Tibial nerve (tissue), 4 donors: ENCODE measurements at regions not wholly inside any gene's neighbourhood (a gene's known extent, or its start where the extent isn't known, plus 50 kb on each side); places are given as distances from the start of the nearest gene placed in this dataset.

Experiments
- DNase-seq, 2 donors: peaks; one replicate each; pipeline ENCODE4 v3.0.0-alpha.2; 2019; ENCODE audit warnings: low spot score in 2 of 2
- H3K27ac ChIP-seq, 4 donors: fragments of 200-600 bp; sonication (generic) in 3 of 4; one replicate each; pipeline ENCODE4 v1.5.1; 2017 to 2019; ENCODE audit warnings: mild to moderate bottlenecking in 1 of 4
- H3K27me3 ChIP-seq, 2 donors: fragments of 200-600 bp; sonication (generic) in 1 of 2; one replicate each; pipeline versions ENCODE4 v1.5.1 to v1.6.0; 2017 to 2019
- H3K36me3 ChIP-seq, 3 donors: fragments of 200-600 bp; sonication (generic); one replicate each; pipeline ENCODE4 v1.5.1; 2018 to 2019
- H3K4me1 ChIP-seq, 4 donors: fragments of 200-600 bp; sonication (generic) in 3 of 4; one replicate each; pipeline ENCODE4 v1.5.1; 2017 to 2019
- H3K4me3 ChIP-seq, 4 donors: fragments of 200-600 bp; sonication (generic) in 3 of 4; one replicate each; pipeline ENCODE4 v1.5.1; 2017 to 2019; ENCODE audit warnings: mild to moderate bottlenecking in 1 of 4, moderate library complexity in 1 of 4
- H3K9me3 ChIP-seq, 4 donors: fragments of 200-600 bp; sonication (generic) in 3 of 4; one replicate each; pipeline ENCODE4 v1.5.1; 2017 to 2019
- EP300 ChIP-seq, 2 donors: sonication (generic); formaldehyde crosslinking; IDR thresholded peaks; one replicate each; pipeline ENCODE4 v1.6.1; 2017; ENCODE audit warnings: antibody characterized with exemption in 2 of 2, mild to moderate bottlenecking in 1 of 2
- POLR2A ChIP-seq, 2 donors: fragments of 450-650 bp; IDR thresholded peaks; one replicate each; pipeline ENCODE4 v1.6.1; 2017; ENCODE audit warnings: antibody characterized with exemption in 2 of 2, mild to moderate bottlenecking in 2 of 2, moderate library complexity in 2 of 2
- WGBS, 2 donors: methylation state at CpG; one replicate each; pipeline ENCODE4 v1.1.5; 2018; 5-methylcytosine and 5-hydroxymethylcytosine counted together
- TF ChIP-seq, protein P1 (sequence below), 5 experiments: fragments of 200-600 bp in 3 of 5; fragments of 450-650 bp in 2 of 5; sonication (generic) in 3 of 5; IDR thresholded peaks; one replicate each; pipeline ENCODE4 v1.5.1; 2016 to 2019; ENCODE audit warnings: antibody characterized with exemption in 5 of 5, mild to moderate bottlenecking in 3 of 5, moderate library complexity in 2 of 5

DNA sequence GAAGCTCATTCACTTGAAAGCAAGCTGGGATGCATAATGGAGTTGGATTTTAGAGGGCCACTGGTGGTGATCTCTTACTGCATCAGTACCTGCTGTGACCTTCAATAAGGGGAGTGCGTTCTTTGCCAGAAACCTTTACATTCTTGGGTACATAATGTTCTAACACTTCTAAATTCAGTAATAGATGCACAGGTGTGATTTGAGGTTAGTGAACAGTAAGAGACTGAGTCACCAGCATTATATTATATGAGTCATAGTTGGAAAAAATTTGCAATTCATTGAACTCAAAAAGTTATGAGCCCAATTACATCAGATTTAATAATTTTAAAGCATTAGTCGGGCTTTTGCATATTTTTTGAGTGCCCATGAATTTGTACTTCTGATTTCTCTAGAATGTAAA lies 803.3 kb downstream of the ADCYAP1 start:
- no peaks in the 10 kb centered on the region for H3K4me1 ChIP-seq
- no peaks in the 10 kb centered on the region for H3K27me3 ChIP-seq
- H3K36me3 ChIP-seq: no peaks in the 10 kb centered on the region
- TF ChIP-seq, protein P1, sequence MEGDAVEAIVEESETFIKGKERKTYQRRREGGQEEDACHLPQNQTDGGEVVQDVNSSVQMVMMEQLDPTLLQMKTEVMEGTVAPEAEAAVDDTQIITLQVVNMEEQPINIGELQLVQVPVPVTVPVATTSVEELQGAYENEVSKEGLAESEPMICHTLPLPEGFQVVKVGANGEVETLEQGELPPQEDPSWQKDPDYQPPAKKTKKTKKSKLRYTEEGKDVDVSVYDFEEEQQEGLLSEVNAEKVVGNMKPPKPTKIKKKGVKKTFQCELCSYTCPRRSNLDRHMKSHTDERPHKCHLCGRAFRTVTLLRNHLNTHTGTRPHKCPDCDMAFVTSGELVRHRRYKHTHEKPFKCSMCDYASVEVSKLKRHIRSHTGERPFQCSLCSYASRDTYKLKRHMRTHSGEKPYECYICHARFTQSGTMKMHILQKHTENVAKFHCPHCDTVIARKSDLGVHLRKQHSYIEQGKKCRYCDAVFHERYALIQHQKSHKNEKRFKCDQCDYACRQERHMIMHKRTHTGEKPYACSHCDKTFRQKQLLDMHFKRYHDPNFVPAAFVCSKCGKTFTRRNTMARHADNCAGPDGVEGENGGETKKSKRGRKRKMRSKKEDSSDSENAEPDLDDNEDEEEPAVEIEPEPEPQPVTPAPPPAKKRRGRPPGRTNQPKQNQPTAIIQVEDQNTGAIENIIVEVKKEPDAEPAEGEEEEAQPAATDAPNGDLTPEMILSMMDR (IDR thresholded peaks at IDR 0.05): no peak
- TF ChIP-seq POLR2A (IDR thresholded peaks at IDR 0.05) (no peak), EP300 (IDR thresholded peaks at IDR 0.05) (no peak)
- no peaks in the 10 kb centered on the region for H3K9me3 ChIP-seq
- no peak overlapping the region for H3K27ac ChIP-seq
- 64% methylated on average over 2 of the region's 2 CpGs for WGBS, 2 donors
- DNase-seq: no peak
- no peak overlapping the region for H3K4me3 ChIP-seq

DNA sequence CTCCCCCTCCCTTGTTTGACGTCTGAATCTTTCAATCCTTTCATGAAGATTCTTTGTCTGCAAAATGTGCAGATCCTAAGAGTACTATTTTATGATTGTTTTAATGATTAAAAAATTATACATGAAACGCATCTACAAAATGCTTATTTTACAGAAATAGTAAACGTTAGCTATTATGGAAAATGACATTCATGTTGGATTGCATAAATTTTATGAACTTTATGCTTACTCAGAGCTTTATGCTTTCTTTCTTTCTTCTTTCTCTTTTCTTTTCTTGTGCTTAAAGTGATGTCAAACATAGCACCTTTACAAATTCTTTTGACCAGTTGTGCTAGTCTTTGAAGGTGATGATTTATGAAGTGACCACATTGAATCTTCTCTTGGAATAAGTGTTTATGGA lies 805.4 kb downstream of the ADCYAP1 start:
- WGBS, 2 donors: 61 to 64% methylated on average over 3 of the region's 3 CpGs
- no peaks in the 10 kb centered on the region for H3K27me3 ChIP-seq
- no peak overlapping the region for H3K4me3 ChIP-seq
- no peaks in the 10 kb centered on the region for H3K36me3 ChIP-seq
- DNase-seq: no peak
- no peak overlapping the region for H3K27ac ChIP-seq
- TF ChIP-seq, protein P1 (IDR thresholded peaks at IDR 0.05): no peak
- TF ChIP-seq POLR2A (IDR thresholded peaks at IDR 0.05) (no peak), EP300 (IDR thresholded peaks at IDR 0.05) (no peak)
- H3K9me3 ChIP-seq: no peaks in the 10 kb centered on the region
- H3K4me1 ChIP-seq: no peaks in the 10 kb centered on the region

DNA sequence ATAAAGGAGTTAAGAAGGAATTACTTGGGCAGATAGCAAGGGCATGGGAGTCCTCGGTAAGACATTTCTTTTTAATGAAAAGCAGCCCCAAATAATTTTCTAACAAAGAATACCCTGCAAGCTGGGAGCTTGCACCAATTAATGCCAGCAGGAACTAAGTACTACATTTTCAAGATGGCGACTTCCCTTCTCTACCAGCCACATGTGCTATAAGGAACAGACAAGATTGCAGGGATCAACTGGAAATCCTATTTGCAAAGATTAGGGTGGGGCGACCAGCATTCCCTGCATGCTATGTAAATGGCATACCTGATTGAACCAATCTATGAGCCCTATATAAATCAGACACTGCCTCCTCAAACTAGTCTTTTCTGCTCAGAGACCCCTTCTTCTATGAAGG lies 827.5 kb downstream of the ADCYAP1 start:
- Histone ChIP-seq H3K27ac (no peak overlapping the region), H3K4me1 (no peaks in the 10 kb centered on the region), H3K9me3 (no peaks in the 10 kb centered on the region), H3K36me3 (no peaks in the 10 kb centered on the region), H3K4me3 (no peak overlapping the region), H3K27me3 (no peaks in the 10 kb centered on the region)
- DNase-seq: no peak
- TF ChIP-seq, protein P1 (IDR thresholded peaks at IDR 0.05): no peak
- TF ChIP-seq POLR2A (IDR thresholded peaks at IDR 0.05): no peak
- TF ChIP-seq EP300 (IDR thresholded peaks at IDR 0.05): no peak
- 82 to 88% methylated on average over 3 of the region's 3 CpGs for WGBS, 2 donors

DNA sequence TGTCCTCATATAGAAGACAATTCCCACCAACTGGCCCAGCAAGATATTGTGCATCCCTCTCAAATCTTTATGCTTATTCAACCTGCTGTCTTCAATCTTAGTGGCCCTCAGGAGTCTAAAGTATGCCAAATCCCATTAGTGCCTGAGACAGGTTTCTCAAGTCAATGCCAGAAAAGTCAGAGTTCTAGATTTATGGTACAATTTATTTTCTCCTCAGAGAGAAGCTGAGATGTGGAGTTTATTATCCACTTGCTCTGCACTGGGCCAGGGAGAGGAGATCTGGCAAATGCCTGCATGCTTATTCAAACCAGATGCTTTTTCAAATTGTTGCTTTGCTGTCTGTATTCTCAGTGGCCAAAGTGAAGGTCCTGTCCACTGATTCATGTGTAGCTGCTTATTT lies 825.2 kb downstream of the METTL4 start:
- Histone ChIP-seq H3K9me3 (no peaks in the 10 kb centered on the region), H3K27ac (no peak overlapping the region), H3K4me3 (no peak overlapping the region), H3K4me1 (no peaks in the 10 kb centered on the region), H3K36me3 (no peaks in the 10 kb centered on the region), H3K27me3 (no peaks in the 10 kb centered on the region)
- DNase-seq: no peak
- TF ChIP-seq POLR2A (IDR thresholded peaks at IDR 0.05) (no peak), EP300 (IDR thresholded peaks at IDR 0.05) (no peak)
- TF ChIP-seq, protein P1 (IDR thresholded peaks at IDR 0.05): no peak

DNA sequence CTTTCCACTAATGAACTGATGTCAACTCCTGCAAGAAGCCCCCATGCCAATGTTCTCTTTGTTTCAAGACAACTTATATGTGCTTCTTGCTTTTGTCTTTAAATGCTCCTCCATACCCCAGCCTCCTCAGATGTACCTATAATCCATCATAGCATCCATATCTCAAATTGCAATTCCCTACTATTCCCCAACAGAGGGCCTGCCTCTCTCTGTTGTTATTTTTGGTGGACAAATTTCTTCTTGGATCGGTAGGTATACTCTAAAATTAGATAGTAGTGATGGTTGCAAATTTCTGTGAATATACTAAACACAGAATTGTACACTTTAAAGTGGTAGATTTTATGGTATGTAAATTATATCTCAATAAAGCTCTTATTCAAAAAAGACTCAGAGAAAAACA lies 820.1 kb downstream of the METTL4 start:
- Histone ChIP-seq H3K4me1 (no peaks in the 10 kb centered on the region), H3K36me3 (no peaks in the 10 kb centered on the region), H3K4me3 (no peak overlapping the region), H3K27ac (no peak overlapping the region), H3K9me3 (no peaks in the 10 kb centered on the region), H3K27me3 (no peaks in the 10 kb centered on the region)
- TF ChIP-seq, protein P1 (IDR thresholded peaks at IDR 0.05): no peak
- TF ChIP-seq POLR2A (IDR thresholded peaks at IDR 0.05): no peak
- WGBS, 2 donors: 64 to 76% methylated on average over 1 of the region's 1 CpG
- no peak for DNase-seq
